ENCODE measurements at regions not wholly inside any gene's neighbourhood (a gene's known extent, or its start where the extent isn't known, plus 50 kb on each side); places are given as distances from the start of the nearest gene placed in this dataset.
A peak's percentile ranks its signal among the peaks of the same experiment; 100 is the strongest.

DNA sequence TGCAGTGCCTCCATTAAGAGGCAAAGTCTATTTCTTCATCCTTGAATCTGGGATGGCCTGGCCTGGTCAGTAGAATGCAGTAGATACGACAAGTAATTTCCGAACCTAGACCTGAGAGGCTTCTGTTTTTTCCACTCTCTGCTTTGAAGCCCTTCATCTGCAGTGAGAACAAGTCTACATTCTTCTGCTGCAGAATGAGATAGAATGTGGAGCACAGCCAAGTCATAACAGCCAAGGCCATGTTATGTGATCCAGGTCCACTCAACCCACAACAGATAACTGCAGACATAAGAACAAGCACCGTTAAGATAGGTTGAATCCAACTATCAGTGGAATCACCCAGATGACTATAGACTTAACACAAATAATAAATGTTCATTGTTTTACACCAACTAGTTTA lies 1297.7 kb downstream of the C4orf33 start:
- H3K4me3 ChIP-seq (ENCODE audit: low read length), result no peak overlapping the region
- TF ChIP-seq, protein P1, sequence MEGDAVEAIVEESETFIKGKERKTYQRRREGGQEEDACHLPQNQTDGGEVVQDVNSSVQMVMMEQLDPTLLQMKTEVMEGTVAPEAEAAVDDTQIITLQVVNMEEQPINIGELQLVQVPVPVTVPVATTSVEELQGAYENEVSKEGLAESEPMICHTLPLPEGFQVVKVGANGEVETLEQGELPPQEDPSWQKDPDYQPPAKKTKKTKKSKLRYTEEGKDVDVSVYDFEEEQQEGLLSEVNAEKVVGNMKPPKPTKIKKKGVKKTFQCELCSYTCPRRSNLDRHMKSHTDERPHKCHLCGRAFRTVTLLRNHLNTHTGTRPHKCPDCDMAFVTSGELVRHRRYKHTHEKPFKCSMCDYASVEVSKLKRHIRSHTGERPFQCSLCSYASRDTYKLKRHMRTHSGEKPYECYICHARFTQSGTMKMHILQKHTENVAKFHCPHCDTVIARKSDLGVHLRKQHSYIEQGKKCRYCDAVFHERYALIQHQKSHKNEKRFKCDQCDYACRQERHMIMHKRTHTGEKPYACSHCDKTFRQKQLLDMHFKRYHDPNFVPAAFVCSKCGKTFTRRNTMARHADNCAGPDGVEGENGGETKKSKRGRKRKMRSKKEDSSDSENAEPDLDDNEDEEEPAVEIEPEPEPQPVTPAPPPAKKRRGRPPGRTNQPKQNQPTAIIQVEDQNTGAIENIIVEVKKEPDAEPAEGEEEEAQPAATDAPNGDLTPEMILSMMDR (IDR thresholded peaks at IDR 0.05; ENCODE audit: insufficient read depth, low read depth, low read length, missing control alignments), result no peak
- DNase-seq (ENCODE audit: low read depth), result no peak

DNA sequence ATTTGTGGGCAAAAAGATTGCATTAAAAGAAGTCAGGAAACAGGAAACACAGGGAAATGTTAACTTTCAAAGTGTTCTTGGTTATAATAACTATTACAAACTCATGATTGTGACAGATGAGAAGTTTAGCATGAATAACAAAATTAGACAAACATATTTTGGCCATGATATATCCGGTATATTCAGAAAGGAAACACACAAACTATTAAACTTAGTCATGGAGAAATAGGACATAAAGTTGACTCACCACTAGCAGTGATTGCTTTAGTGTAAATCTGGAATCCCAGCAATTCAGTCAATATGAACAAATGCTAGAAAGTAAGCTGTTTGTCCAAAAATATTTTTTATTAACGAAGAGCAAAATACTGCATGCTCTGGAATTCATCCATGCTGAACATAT lies 1299.9 kb downstream of the C4orf33 start:
- TF ChIP-seq, protein P1 (IDR thresholded peaks at IDR 0.05; ENCODE audit: insufficient read depth, low read depth, low read length, missing control alignments), result no peak
- peak; percentile 80 for DNase-seq (ENCODE audit: low read depth)

GRCh38 chr4:130403221-130403620 lies 1307.3 kb downstream of the C4orf33 start:
- TF ChIP-seq, protein P1 (IDR thresholded peaks at IDR 0.05; ENCODE audit: insufficient read depth, low read depth, low read length, missing control alignments), result no peak
- H3K4me3 ChIP-seq (ENCODE audit: low read length), result no peak overlapping the region
- DNase-seq (ENCODE audit: low read depth), result no peak

More for the DNA sequence above, 1299.9 kb downstream of the C4orf33 start:
- no peak overlapping the region for H3K4me3 ChIP-seq (ENCODE audit: low read length)

DNA sequence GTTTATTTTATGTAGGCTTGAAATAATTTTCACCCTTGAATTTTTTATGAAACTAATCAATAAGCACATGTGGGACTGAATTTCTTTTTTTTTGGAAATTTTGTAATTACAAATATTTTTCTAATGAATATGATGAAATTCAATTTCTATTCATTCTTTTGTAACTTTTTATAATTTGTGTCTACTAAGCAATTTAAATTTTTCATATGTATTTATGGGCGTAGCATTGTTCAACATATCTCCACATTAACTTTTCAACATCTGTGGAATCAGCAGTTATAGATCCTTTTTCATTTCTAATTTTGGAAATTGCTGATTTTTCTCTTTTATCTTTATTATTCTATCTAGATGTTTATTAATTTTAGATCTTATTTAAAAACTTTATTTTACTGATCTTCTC lies 1320.3 kb downstream of the C4orf33 start:
- TF ChIP-seq, protein P1 (IDR thresholded peaks at IDR 0.05; ENCODE audit: insufficient read depth, low read depth, low read length, missing control alignments), result no peak
- no peak for DNase-seq (ENCODE audit: low read depth)

GRCh38 chr4:130419211-130419975 lies 1323.4 kb downstream of the C4orf33 start:
- H3K4me3 ChIP-seq (ENCODE audit: low read length), result no peak overlapping the region
- TF ChIP-seq, protein P1 (IDR thresholded peaks at IDR 0.05; ENCODE audit: insufficient read depth, low read depth, low read length, missing control alignments), result no peak
- DNase-seq (ENCODE audit: low read depth), result no peak

More for the DNA sequence above, 1320.3 kb downstream of the C4orf33 start:
- H3K4me3 ChIP-seq (ENCODE audit: low read length), result no peak overlapping the region

GRCh38 chr4:130422261-130422660 lies 1326.3 kb downstream of the C4orf33 start:
- no peak for DNase-seq (ENCODE audit: low read depth)
- H3K4me3 ChIP-seq (ENCODE audit: low read length), result no peak overlapping the region
- TF ChIP-seq, protein P1 (IDR thresholded peaks at IDR 0.05; ENCODE audit: insufficient read depth, low read depth, low read length, missing control alignments), result no peak

GRCh38 chr4:130424211-130424610 lies 1328.3 kb downstream of the C4orf33 start:
- peak; percentile 89 for DNase-seq (ENCODE audit: low read depth)
- no peak overlapping the region for H3K4me3 ChIP-seq (ENCODE audit: low read length)
- TF ChIP-seq, protein P1 (IDR thresholded peaks at IDR 0.05; ENCODE audit: insufficient read depth, low read depth, low read length, missing control alignments), result no peak
